H1 (cell line): ENCODE measurements at regions not wholly inside any gene's neighbourhood (a gene's known extent, or its start where the extent isn't known, plus 50 kb on each side); places are given as distances from the start of the nearest gene placed in this dataset.
A peak's percentile ranks its signal among the peaks of the same experiment; 100 is the strongest.

ENCODE experiments used
- CTCF ChIA-PET: fragments of 300-600 bp; sonication (Branson Sonifier 250); formaldehyde crosslinking; loops from one replicate; lab custom pipeline; 2021; ENCODE audit not compliant: partially characterized antibody; lab: Charles Lee
- POLR2A ChIA-PET: fragments of 300-600 bp; sonication (Branson Sonifier 250); formaldehyde crosslinking; loops from one replicate; lab custom pipeline; 2021; ENCODE audit warnings: inconsistent platforms; ENCODE audit not compliant: partially characterized antibody; lab: Charles Lee
- DNase-seq, 2 experiments: peaks; one replicate each; pipeline versions ENCODE4 v3.0.0 to v3.0.0-alpha.2; 2010 to 2022; ENCODE audit warnings: low spot score in 2 of 2, low read depth in 1 of 2, mixed read lengths in 1 of 2
- FAIRE-seq: peaks from 2 replicates; lab custom pipeline; 2011; peaks lifted over from hg19 to GRCh38; lab: Jason Lieb, UNC
- H2AFZ ChIP-seq: 2 replicates; pipeline ENCODE4 v1.8.1; 2012; ENCODE audit warnings: low read length, inconsistent platforms
- H2AK5ac ChIP-seq: 2 replicates; pipeline ENCODE4 v1.6.1; 2013; ENCODE audit warnings: low read depth, low read length
- H2BK120ac ChIP-seq: replicated peaks from 2 replicates; pipeline ENCODE3; 2013; ENCODE audit warnings: low read depth, low read length, inconsistent platforms
- H2BK12ac ChIP-seq: 2 replicates; pipeline ENCODE4 v1.6.1; 2013; ENCODE audit warnings: low read depth, low read length
- H2BK15ac ChIP-seq: 2 replicates; pipeline ENCODE4 v1.6.1; 2013; ENCODE audit warnings: low read length
- H2BK20ac ChIP-seq: 2 replicates; pipeline ENCODE4 v1.6.1; 2013; ENCODE audit warnings: low read length
- H2BK5ac ChIP-seq: 2 replicates; pipeline ENCODE4 v1.6.1; 2013; ENCODE audit warnings: low read depth, low read length
- H3K14ac ChIP-seq: 2 replicates; pipeline ENCODE4 v1.6.1; 2013; ENCODE audit warnings: inconsistent platforms; ENCODE audit not compliant: insufficient read length
- H3K18ac ChIP-seq: 2 replicates; pipeline ENCODE4 v1.6.1; 2013; ENCODE audit warnings: low read length; ENCODE audit errors: extremely low read depth
- H3K23ac ChIP-seq: 2 replicates; pipeline ENCODE4 v1.6.1; 2013; ENCODE audit warnings: inconsistent platforms; ENCODE audit not compliant: insufficient read length
- H3K23me2 ChIP-seq: 2 replicates; pipeline ENCODE4 v1.6.1; 2013; ENCODE audit warnings: low read depth, low read length
- H3K27ac ChIP-seq: 2 replicates; pipeline ENCODE4 v1.6.1; 2011; ENCODE audit warnings: low read depth, low read length, inconsistent platforms
- H3K27me3 ChIP-seq, 4 experiments: replicated peaks in 1 of 4; 1 replicate in 1 of 4; 2 replicates in 3 of 4; pipeline versions ENCODE4 v1.6.1 to v1.8.1; 2011 to 2013; ENCODE audit warnings: low read length in 3 of 4, mild to moderate bottlenecking in 3 of 4, inconsistent platforms in 2 of 4, mixed read lengths in 2 of 4, moderate library complexity in 1 of 4; ENCODE audit not compliant: control insufficient read depth in 3 of 4, insufficient read depth in 3 of 4; ENCODE audit errors: extremely low read depth in 1 of 4
- H3K36me3 ChIP-seq, 4 experiments: 2 replicates each; pipeline versions ENCODE4 v1.6.1 to v1.8.1; 2011 to 2013; ENCODE audit warnings: mild to moderate bottlenecking in 4 of 4, low read length in 3 of 4, moderate library complexity in 2 of 4, control low read depth in 1 of 4, inconsistent platforms in 1 of 4; ENCODE audit not compliant: insufficient read depth in 4 of 4, control insufficient read depth in 2 of 4
- H3K4ac ChIP-seq: replicated peaks from 2 replicates; pipeline ENCODE3; 2013; ENCODE audit warnings: low read length, low read depth, mixed read lengths, inconsistent platforms; ENCODE audit not compliant: insufficient read length
- H3K4me1 ChIP-seq, 4 experiments: replicated peaks in 1 of 4; 1 replicate in 1 of 4; 2 replicates in 3 of 4; pipeline versions ENCODE4 v1.6.1 to v1.8.1; 2011 to 2013; ENCODE audit warnings: low read length in 3 of 4, inconsistent platforms in 2 of 4, mixed read lengths in 1 of 4; ENCODE audit not compliant: insufficient read depth in 4 of 4, control insufficient read depth in 3 of 4
- H3K4me2 ChIP-seq, 2 experiments: 2 replicates each; pipeline versions ENCODE4 v1.6.1 to v1.8.1; 2011 to 2013; ENCODE audit warnings: low read depth in 2 of 2, low read length in 2 of 2, control low read depth in 1 of 2, inconsistent platforms in 1 of 2, mild to moderate bottlenecking in 1 of 2; ENCODE audit not compliant: insufficient read depth in 1 of 2
- H3K4me3 ChIP-seq, 4 experiments: fragments of 200-600, 300-600 bp in 1 of 4; sonication (generic), shearing (Covaris generic), sonication (Bioruptor Twin) in 1 of 4; 2 replicates each; pipeline versions ENCODE4 v1.5.1 to v1.8.1; 2011 to 2016; ENCODE audit warnings: low read length in 4 of 4, low read depth in 3 of 4, control low read depth in 2 of 4, inconsistent platforms in 2 of 4, mild to moderate bottlenecking in 2 of 4, mixed read lengths in 1 of 4, moderate library complexity in 1 of 4; ENCODE audit not compliant: insufficient read depth in 2 of 4; ENCODE audit errors: extremely low read depth in 1 of 4
- H3K56ac ChIP-seq: replicated peaks from 2 replicates; pipeline ENCODE3; 2013; ENCODE audit warnings: low read depth, mild to moderate bottlenecking, mixed read lengths, low read length, inconsistent platforms; ENCODE audit not compliant: insufficient read length
- H3K79me1 ChIP-seq: 2 replicates; pipeline ENCODE4 v1.6.1; 2013; ENCODE audit warnings: low read depth, low read length, control low read depth
- H3K79me2 ChIP-seq, 2 experiments: 2 replicates each; pipeline versions ENCODE4 v1.6.1 to v1.8.1; 2012 to 2013; ENCODE audit warnings: low read length in 2 of 2, mild to moderate bottlenecking in 2 of 2, inconsistent platforms in 1 of 2; ENCODE audit not compliant: insufficient read depth in 2 of 2, control insufficient read depth in 1 of 2
- H3K9ac ChIP-seq, 4 experiments: replicated peaks in 1 of 4; 1 replicate in 1 of 4; 2 replicates in 3 of 4; pipeline versions ENCODE4 v1.6.1 to v1.8.1; 2011 to 2013; ENCODE audit warnings: low read depth in 3 of 4, low read length in 3 of 4, control low read depth in 2 of 4, mild to moderate bottlenecking in 2 of 4, moderate library complexity in 2 of 4, inconsistent platforms in 1 of 4; ENCODE audit errors: extremely low read depth in 1 of 4
- H3K9me3 ChIP-seq, 2 experiments: 2 replicates each; pipeline versions ENCODE4 v1.6.1 to v1.8.1; 2012 to 2013; ENCODE audit warnings: mild to moderate bottlenecking in 2 of 2, moderate library complexity in 2 of 2, control low read depth in 1 of 2, inconsistent platforms in 1 of 2, low read depth in 1 of 2, low read length in 1 of 2, mixed read lengths in 1 of 2; ENCODE audit not compliant: insufficient read depth in 2 of 2
- H4K20me1 ChIP-seq, 2 experiments: replicated peaks in 1 of 2; 2 replicates each; pipeline versions ENCODE3 to v1.8.1; 2011 to 2013; ENCODE audit warnings: inconsistent platforms in 2 of 2, low read length in 2 of 2, mild to moderate bottlenecking in 1 of 2; ENCODE audit not compliant: insufficient read depth in 2 of 2, control insufficient read depth in 1 of 2
- H4K5ac ChIP-seq: 2 replicates; pipeline ENCODE4 v1.6.1; 2013; ENCODE audit warnings: low read length, low read depth, mixed read lengths, inconsistent platforms; ENCODE audit not compliant: insufficient read length
- H4K8ac ChIP-seq: 2 replicates; pipeline ENCODE4 v1.8.0; 2013; ENCODE audit warnings: mild to moderate bottlenecking, moderate library complexity, low read length, inconsistent platforms; ENCODE audit not compliant: insufficient read depth; ENCODE audit errors: extremely low read depth
- H4K91ac ChIP-seq: replicated peaks from 2 replicates; pipeline ENCODE3; 2013; ENCODE audit warnings: low read length, mixed read lengths, inconsistent platforms; ENCODE audit not compliant: insufficient read length
- RAD21 ChIP-seq, 2 experiments: IDR thresholded peaks in 1 of 2; conservative IDR thresholded peaks in 1 of 2; 2 replicates each; pipeline ENCODE4 v1.6.1; 2011; ENCODE audit warnings: low read depth in 2 of 2, low read length in 2 of 2, improper control_type of control experiment in 1 of 2, inconsistent platforms in 1 of 2, mild to moderate bottlenecking in 1 of 2, moderate library complexity in 1 of 2
- YY1 ChIP-seq: IDR thresholded peaks from 2 replicates; pipeline ENCODE4 v1.6.1; 2011; ENCODE audit warnings: low read depth, mild to moderate bottlenecking, low read length
- WGBS, 2 experiments: shearing (Covaris generic) in 1 of 2; methylation state at CpG; one replicate each; pipeline versions ENCODE4 v1.1.6 to v1.1.7; 2013 to 2015; ENCODE audit warnings: low lambda C conversion rate in 2 of 2, mixed read lengths in 2 of 2, inconsistent platforms in 1 of 2, low coverage in 1 of 2, missing lambda C conversion rate in 1 of 2; ENCODE audit not compliant: insufficient replicate concordance in 2 of 2, insufficient coverage in 1 of 2, insufficient read length in 1 of 2; ENCODE audit errors: extremely low coverage in 1 of 2, missing lambda C conversion rate in 1 of 2; 5-methylcytosine and 5-hydroxymethylcytosine counted together

DNA sequence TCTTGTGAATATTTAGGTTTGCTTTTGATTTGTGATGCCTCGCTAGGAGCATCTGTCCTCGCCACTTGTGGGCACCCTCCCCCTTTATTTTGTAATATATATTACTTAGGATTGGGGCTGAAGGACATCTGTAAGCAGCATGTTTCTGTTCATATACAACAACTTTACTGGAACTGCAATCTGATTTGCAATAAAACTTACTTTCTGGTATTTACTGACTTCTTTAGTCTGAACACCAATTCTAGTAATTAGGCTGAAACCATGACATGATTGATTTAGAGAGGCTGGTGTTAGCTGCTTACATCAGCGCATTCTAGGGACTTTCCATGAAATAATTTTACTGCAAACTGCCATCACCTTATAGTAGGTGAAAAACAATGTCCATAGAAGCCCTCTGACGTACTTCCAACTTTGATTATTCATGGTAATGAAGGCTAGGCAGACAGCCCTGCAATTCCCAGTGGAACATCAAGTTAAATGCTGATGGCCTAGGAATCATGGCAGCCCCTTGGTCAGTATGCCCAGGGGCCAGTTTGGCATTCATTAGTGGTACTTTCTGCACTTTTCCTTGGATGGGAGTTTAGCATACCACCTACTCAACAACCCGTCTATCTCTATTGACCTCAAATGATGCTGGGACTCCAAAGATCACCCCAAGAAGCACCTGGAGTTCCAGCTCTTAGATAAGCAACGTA, 132.9 kb upstream of the MCHR2 start:
- no peak for FAIRE-seq
- Histone ChIP-seq H2BK120ac (no peak overlapping the region), H2BK20ac (no peak overlapping the region), H3K79me1 (no peaks in the 10 kb centered on the region), H3K4me2 (no peak overlapping the region), H2BK15ac (no peak overlapping the region), H2BK12ac (no peak overlapping the region), H4K91ac (no peak overlapping the region), H4K8ac (no peak overlapping the region), H3K23me2 (no peaks in the 10 kb centered on the region), H3K14ac (no peak overlapping the region), H3K56ac (no peak overlapping the region), H3K36me3 (no peaks in the 10 kb centered on the region; a peak in 1 of 8 replicates), H3K18ac (no peak overlapping the region), H2AK5ac (no peak overlapping the region), H3K4ac (no peak overlapping the region), H3K23ac (no peak overlapping the region), H2BK5ac (no peak overlapping the region), H4K20me1 (no peaks in the 10 kb centered on the region), H3K27ac (no peak overlapping the region), H3K79me2 (no peaks in the 10 kb centered on the region), H3K9me3 (no peaks in the 10 kb centered on the region), H4K5ac (no peak overlapping the region), H2AFZ (no peak overlapping the region), H3K4me1 (no peaks in the 10 kb centered on the region), H3K4me3 (no peak overlapping the region), H3K27me3 (no peaks in the 10 kb centered on the region; a peak in 1 of 7 replicates), H3K9ac (no peak overlapping the region)
- ChIA-PET CTCF (interaction anchor here (0.9 to 2.2 kb wide), 3 partner anchors 10 to 326 kb away, joined by 3 to 7 read pairs (median 6); no protein-coding TSS in a partner anchor), POLR2A (interaction anchor here (0.6 kb wide), 1 partner anchor 306 kb away, joined by 3 read pairs; no protein-coding TSS in a partner anchor)
- no peak for DNase-seq
- 80% methylated on average over 6 of the region's 6 CpGs; no CpG with 5 or more reads in 1 of the 2 experiments for WGBS, 2 experiments
- peak; percentile 45 to 57 for TF ChIP-seq RAD21 (IDR thresholded peaks at IDR 0.05 in 1 of 2, conservative IDR thresholded peaks at IDR 0.05 in 1 of 2; ENCODE audit: low read depth in 2 of 2, low read length in 2 of 2)
- no peak for TF ChIP-seq YY1
